ENCODE measurements at regions not wholly inside any gene's neighbourhood (a gene's known extent, or its start where the extent isn't known, plus 50 kb on each side); places are given as distances from the start of the nearest gene placed in this dataset.

- TF ChIP-seq CTCF (IDR thresholded peaks at IDR 0.05; ENCODE audit: low read depth, low read length, poor library complexity, severe bottlenecking) (no peak), EZH2phosphoT487 (IDR thresholded peaks at IDR 0.05; ENCODE audit: borderline replicate concordance, low read length) (no peak)
These were observed 172.9 kb downstream of the SPRY1 start for GRCh38 chr4:123569541-123569940.

Measured in DOHH2 (cell line).